A673 (cell line): ENCODE measurements at regions not wholly inside any gene's neighbourhood (a gene's known extent, or its start where the extent isn't known, plus 50 kb on each side); places are given as distances from the start of the nearest gene placed in this dataset.
A peak's percentile ranks its signal among the peaks of the same experiment; 100 is the strongest.

ENCODE experiments used
- BruUV-seq: library from RNA; stranded (reverse); fragments of 400-500 nt; replicated peaks from 2 replicates; lab custom pipeline; 2021; lab: Mats Ljungman, UMichigan
- CTCF ChIA-PET: fragments of 300-600 bp; sonication (Branson Sonifier 250); formaldehyde crosslinking; loops from one replicate; lab custom pipeline; 2022; ENCODE audit warnings: antibody characterized with exemption; lab: Charles Lee
- POLR2A ChIA-PET: fragments of 300-600 bp; sonication (Branson Sonifier 250); formaldehyde crosslinking; loops from one replicate; lab custom pipeline; 2022; ENCODE audit warnings: antibody characterized with exemption; ENCODE audit not compliant: low non-redundant PET; lab: Charles Lee
- DNase-seq: peaks from one replicate; pipeline ENCODE4 v3.0.0-alpha.2; 2015; ENCODE audit warnings: low spot score
- H3K27ac ChIP-seq: fragments of 200-600 bp; sonication (generic); 2 replicates; pipeline ENCODE4 v1.5.1; 2016; ENCODE audit warnings: mixed run types, low read depth, mild to moderate bottlenecking, mixed read lengths, antibody characterized with exemption, low read length; ENCODE audit not compliant: poor library complexity, severe bottlenecking
- H3K27me3 ChIP-seq: fragments of 200-600 bp; sonication (generic); replicated peaks from 2 replicates; pipeline ENCODE4 v1.6.1; 2017; ENCODE audit warnings: mixed run types, low read depth, mild to moderate bottlenecking, mixed read lengths, antibody characterized with exemption, low read length; ENCODE audit not compliant: insufficient read depth, poor library complexity
- H3K36me3 ChIP-seq: fragments of 200-600 bp; sonication (generic); 2 replicates; pipeline ENCODE4 v1.6.1; 2016; ENCODE audit warnings: mixed run types, mild to moderate bottlenecking, mixed read lengths, antibody characterized with exemption, low read length; ENCODE audit not compliant: insufficient read depth, poor library complexity, severe bottlenecking
- H3K4me1 ChIP-seq: fragments of 200-600 bp; sonication (generic); 2 replicates; pipeline ENCODE4 v1.6.1; 2017; ENCODE audit warnings: mixed run types, mild to moderate bottlenecking, mixed read lengths, antibody characterized with exemption, low read length; ENCODE audit not compliant: insufficient read depth, poor library complexity, severe bottlenecking
- H3K4me3 ChIP-seq: fragments of 200-600 bp; sonication (generic); 2 replicates; pipeline ENCODE4 v1.5.1; 2016; ENCODE audit warnings: low read depth, mixed run types, mild to moderate bottlenecking, mixed read lengths, low read length; ENCODE audit not compliant: poor library complexity, severe bottlenecking
- H3K9me3 ChIP-seq: fragments of 200-600 bp; sonication (generic); 2 replicates; pipeline ENCODE4 v1.6.1; 2016; ENCODE audit warnings: mixed run types, low read depth, mild to moderate bottlenecking, mixed read lengths, antibody characterized with exemption, low read length; ENCODE audit not compliant: poor library complexity, severe bottlenecking
- CTCF ChIP-seq: fragments of 300-800, 200-600 bp; sonication (generic); conservative IDR thresholded peaks from 2 replicates; pipeline ENCODE4 v1.5.1; 2017; ENCODE audit warnings: low read depth, mild to moderate bottlenecking, antibody characterized with exemption, low read length, moderate library complexity, mixed read lengths
- EZH2 ChIP-seq: fragments of 200-600 bp; sonication (generic); IDR thresholded peaks from 2 replicates; pipeline ENCODE4 v1.6.1; 2017; ENCODE audit warnings: borderline replicate concordance, low read depth, mild to moderate bottlenecking, mixed read lengths, antibody characterized with exemption, low read length; ENCODE audit not compliant: poor library complexity, severe bottlenecking
- intact Hi-C: fragments of 100-400 bp; cut with micrococcal nuclease; formaldehyde crosslinking; loops from one replicate; pipeline ENCODE4 v1.10.0; 2022; ENCODE audit not compliant: unreplicated experiment

- no peaks in the 10 kb centered on the region for H3K27me3 ChIP-seq
- CTCF ChIA-PET, result no interaction called here
- intact Hi-C loops, result no loop called here
- POLR2A ChIA-PET, result no interaction called here
- no peak overlapping the region for H3K27ac ChIP-seq
- no peaks in the 10 kb centered on the region for H3K36me3 ChIP-seq
- peak; percentile 12 for DNase-seq
- H3K9me3 ChIP-seq, result no peaks in the 10 kb centered on the region
- BruUV-seq, result no TSS peak
- H3K4me1 ChIP-seq, result no peaks in the 10 kb centered on the region
- TF ChIP-seq EZH2 (no peak), CTCF (no peak)
- H3K4me3 ChIP-seq, result no peak overlapping the region
Measured at GRCh38 chr7:46156086-46156485, 235.0 kb upstream of the IGFBP3 start.

GRCh38 chr7:46155367-46155766 lies 234.3 kb upstream of the IGFBP3 start:
- Histone ChIP-seq H3K4me1 (no peaks in the 10 kb centered on the region), H3K4me3 (no peak overlapping the region), H3K27ac (no peak overlapping the region), H3K9me3 (no peaks in the 10 kb centered on the region), H3K36me3 (no peaks in the 10 kb centered on the region), H3K27me3 (no peaks in the 10 kb centered on the region)
- intact Hi-C loops, result no loop called here
- DNase-seq, result no peak
- CTCF ChIA-PET, result no interaction called here
- no peak for TF ChIP-seq CTCF
- TF ChIP-seq EZH2, result no peak
- POLR2A ChIA-PET, result no interaction called here
- BruUV-seq, result no TSS peak

- no peak overlapping the region for H3K27ac ChIP-seq
- POLR2A ChIA-PET, result no interaction called here
- no peak overlapping the region for H3K4me3 ChIP-seq
- DNase-seq, result no peak
- TF ChIP-seq EZH2, result no peak
- no peak for TF ChIP-seq CTCF
- no peaks in the 10 kb centered on the region for H3K27me3 ChIP-seq
- no peaks in the 10 kb centered on the region for H3K4me1 ChIP-seq
- intact Hi-C loops, result no loop called here
- H3K36me3 ChIP-seq, result no peaks in the 10 kb centered on the region
- CTCF ChIA-PET, result no interaction called here
- H3K9me3 ChIP-seq, result no peaks in the 10 kb centered on the region
- no TSS peak for BruUV-seq
Measured at GRCh38 chr7:46153951-46154787, 233.1 kb upstream of the IGFBP3 start.
